ENCODE measurements at regions not wholly inside any gene's neighbourhood (a gene's known extent, or its start where the extent isn't known, plus 50 kb on each side); places are given as distances from the start of the nearest gene placed in this dataset.
"Not testable (repeated sequence)": the region's sequence is repeated elsewhere in the genome, so short reads cannot be mapped to it uniquely, and the experiment has no call there.

GRCh38 chr12:131213896-131214442 is 260.3 kb downstream of the ADGRD1 start:
- no peak overlapping the region for H3K4me3 ChIP-seq (ENCODE audit: low read depth, low read length)

- not testable (repeated sequence) for H3K4me3 ChIP-seq (ENCODE audit: low read depth, low read length)
These were observed 261.2 kb downstream of the ADGRD1 start for GRCh38 chr12:131214936-131215335.

- not testable (repeated sequence) for H3K4me3 ChIP-seq (ENCODE audit: low read depth, low read length)
These were observed 262.9 kb downstream of the ADGRD1 start for GRCh38 chr12:131216587-131216986.

GRCh38 chr12:131217024-131217586 is 263.4 kb downstream of the ADGRD1 start:
- H3K4me3 ChIP-seq (ENCODE audit: low read depth, low read length): no peak overlapping the region

- H3K4me3 ChIP-seq (ENCODE audit: low read depth, low read length): no peak overlapping the region
These were observed 264.6 kb downstream of the ADGRD1 start for GRCh38 chr12:131218026-131218922.

- no peak overlapping the region for H3K4me3 ChIP-seq (ENCODE audit: low read depth, low read length)
These were observed 265.4 kb downstream of the ADGRD1 start for GRCh38 chr12:131218923-131219669.

- no peak overlapping the region for H3K4me3 ChIP-seq (ENCODE audit: low read depth, low read length)
These were observed 266.1 kb downstream of the ADGRD1 start for GRCh38 chr12:131219670-131220330.

- H3K4me3 ChIP-seq (ENCODE audit: low read depth, low read length): no peak overlapping the region
These were observed 266.6 kb downstream of the ADGRD1 start for GRCh38 chr12:131220331-131220685.

- H3K4me3 ChIP-seq (ENCODE audit: low read depth, low read length): no peak overlapping the region
These were observed 267.6 kb downstream of the ADGRD1 start for GRCh38 chr12:131221061-131221956.

- no peak overlapping the region for H3K4me3 ChIP-seq (ENCODE audit: low read depth, low read length)
These were observed 268.2 kb downstream of the ADGRD1 start for GRCh38 chr12:131221957-131222328.

- no peak overlapping the region for H3K4me3 ChIP-seq (ENCODE audit: low read depth, low read length)
These were observed 268.8 kb downstream of the ADGRD1 start for GRCh38 chr12:131222329-131223139.

GRCh38 chr12:131223171-131223761 is 269.6 kb downstream of the ADGRD1 start:
- no peak overlapping the region for H3K4me3 ChIP-seq (ENCODE audit: low read depth, low read length)

- H3K4me3 ChIP-seq (ENCODE audit: low read depth, low read length): no peak overlapping the region
These were observed 270.1 kb downstream of the ADGRD1 start for GRCh38 chr12:131223791-131224225.

GRCh38 chr12:131224226-131225065 is 270.7 kb downstream of the ADGRD1 start:
- not testable (repeated sequence) for H3K4me3 ChIP-seq (ENCODE audit: low read depth, low read length)

- not testable (repeated sequence) for H3K4me3 ChIP-seq (ENCODE audit: low read depth, low read length)
These were observed 271.3 kb downstream of the ADGRD1 start for GRCh38 chr12:131225066-131225380.

- no peak overlapping the region for H3K4me3 ChIP-seq (ENCODE audit: low read depth, low read length)
These were observed 272.9 kb downstream of the ADGRD1 start for GRCh38 chr12:131226345-131227265.

GRCh38 chr12:131227641-131228040 is 273.9 kb downstream of the ADGRD1 start:
- H3K4me3 ChIP-seq (ENCODE audit: low read depth, low read length): not testable (repeated sequence)

Data from iPS-11a (cell line).